ENCODE measurements at regions not wholly inside any gene's neighbourhood (a gene's known extent, or its start where the extent isn't known, plus 50 kb on each side); places are given as distances from the start of the nearest gene placed in this dataset.

- TF ChIP-seq, protein P1, sequence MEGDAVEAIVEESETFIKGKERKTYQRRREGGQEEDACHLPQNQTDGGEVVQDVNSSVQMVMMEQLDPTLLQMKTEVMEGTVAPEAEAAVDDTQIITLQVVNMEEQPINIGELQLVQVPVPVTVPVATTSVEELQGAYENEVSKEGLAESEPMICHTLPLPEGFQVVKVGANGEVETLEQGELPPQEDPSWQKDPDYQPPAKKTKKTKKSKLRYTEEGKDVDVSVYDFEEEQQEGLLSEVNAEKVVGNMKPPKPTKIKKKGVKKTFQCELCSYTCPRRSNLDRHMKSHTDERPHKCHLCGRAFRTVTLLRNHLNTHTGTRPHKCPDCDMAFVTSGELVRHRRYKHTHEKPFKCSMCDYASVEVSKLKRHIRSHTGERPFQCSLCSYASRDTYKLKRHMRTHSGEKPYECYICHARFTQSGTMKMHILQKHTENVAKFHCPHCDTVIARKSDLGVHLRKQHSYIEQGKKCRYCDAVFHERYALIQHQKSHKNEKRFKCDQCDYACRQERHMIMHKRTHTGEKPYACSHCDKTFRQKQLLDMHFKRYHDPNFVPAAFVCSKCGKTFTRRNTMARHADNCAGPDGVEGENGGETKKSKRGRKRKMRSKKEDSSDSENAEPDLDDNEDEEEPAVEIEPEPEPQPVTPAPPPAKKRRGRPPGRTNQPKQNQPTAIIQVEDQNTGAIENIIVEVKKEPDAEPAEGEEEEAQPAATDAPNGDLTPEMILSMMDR (IDR thresholded peaks at IDR 0.05; ENCODE audit: insufficient read depth, low read depth, low read length) = no peak
- no peak for TF ChIP-seq EZH2 (IDR thresholded peaks at IDR 0.05; ENCODE audit: insufficient read depth, low read length)
These were observed 1157.7 kb downstream of the BCL11B start for GRCh38 chr14:98114122-98114895.

Measured in astrocyte (in vitro differentiated cells and primary cell).